KG1 (cell line): ENCODE measurements at regions not wholly inside any gene's neighbourhood (a gene's known extent, or its start where the extent isn't known, plus 50 kb on each side); places are given as distances from the start of the nearest gene placed in this dataset.

Source experiments
- DNase-seq: peaks from one replicate; lab custom pipeline; 2025; lab: John Stamatoyannopoulos, UW

DNA sequence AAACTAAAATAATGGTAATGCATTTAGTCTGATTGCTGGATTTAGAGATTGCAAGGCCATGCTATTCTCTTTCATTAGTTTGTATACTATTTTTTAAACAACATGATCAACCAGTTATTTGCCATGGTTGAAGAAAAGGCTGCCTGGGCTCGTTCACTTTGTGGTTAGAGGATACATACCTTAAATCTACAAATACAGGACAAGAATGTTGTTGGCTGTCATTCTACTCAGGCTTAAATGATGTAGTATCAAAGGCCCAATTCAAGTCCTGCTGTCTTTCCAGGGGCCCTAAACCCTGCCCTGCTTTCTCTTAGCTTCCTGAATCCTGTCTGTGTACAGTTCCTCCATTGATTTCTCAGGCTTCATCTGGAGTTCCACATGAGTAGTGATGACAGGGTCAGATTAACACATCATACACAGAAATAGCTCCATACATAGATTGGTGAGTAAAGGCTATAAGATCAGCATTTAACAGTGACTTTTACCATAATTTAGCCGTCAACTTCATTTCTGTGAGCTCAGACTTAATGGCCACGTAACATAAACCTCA, 114.9 kb upstream of the GPRIN3 start:
- DNase-seq = no peak

- no peak for DNase-seq
These were observed 112.9 kb upstream of the GPRIN3 start for GRCh38 chr4:89420507-89420906.

DNA sequence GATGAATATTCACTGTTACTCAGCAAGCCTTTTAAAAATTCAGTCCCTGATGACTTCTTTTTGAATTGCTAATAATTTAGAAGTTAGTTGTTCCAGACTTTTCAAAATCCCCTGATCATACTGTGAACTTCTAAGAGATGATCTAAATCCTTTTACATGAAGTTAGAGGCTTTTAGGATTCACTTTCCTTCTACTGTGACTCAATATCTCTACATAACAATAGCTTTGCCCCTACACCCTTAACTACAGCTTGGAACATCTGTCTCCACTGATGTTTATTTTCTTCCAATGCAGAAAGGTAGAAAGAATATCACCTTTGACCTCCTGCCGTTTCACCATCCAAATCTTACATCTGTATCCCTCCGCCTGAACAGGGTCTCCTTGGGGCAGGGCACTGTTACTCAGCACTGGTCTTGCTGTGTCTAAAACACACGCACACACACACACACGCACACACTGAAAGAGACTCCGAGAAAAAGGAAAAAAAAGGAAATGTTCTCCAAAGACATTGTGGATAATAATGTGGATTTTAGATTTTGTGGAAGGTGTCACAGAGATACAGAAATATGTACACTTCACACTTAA, 111.6 kb upstream of the GPRIN3 start:
- DNase-seq = no peak

DNA sequence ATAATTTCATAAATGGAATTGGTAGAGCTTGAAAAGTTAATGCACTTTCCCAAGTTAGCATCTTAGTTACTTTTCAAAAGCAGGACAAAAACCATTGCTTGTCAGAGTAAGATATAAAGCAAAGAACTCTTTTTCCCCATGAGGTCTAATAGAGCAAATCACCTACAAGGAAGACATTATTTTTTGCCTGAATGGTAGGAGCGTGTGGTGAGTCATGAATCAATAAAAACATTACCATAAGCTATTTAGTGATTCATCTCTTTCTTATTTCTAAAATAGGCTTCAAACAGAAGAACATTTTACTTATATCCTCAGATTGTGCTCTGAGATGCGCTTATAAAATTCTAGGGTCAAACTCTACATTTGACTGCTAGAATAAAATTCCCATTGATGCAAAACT, 109.4 kb upstream of the GPRIN3 start:
- no peak for DNase-seq

- no peak for DNase-seq
These were observed 105.9 kb upstream of the GPRIN3 start for GRCh38 chr4:89413518-89413917.

DNA sequence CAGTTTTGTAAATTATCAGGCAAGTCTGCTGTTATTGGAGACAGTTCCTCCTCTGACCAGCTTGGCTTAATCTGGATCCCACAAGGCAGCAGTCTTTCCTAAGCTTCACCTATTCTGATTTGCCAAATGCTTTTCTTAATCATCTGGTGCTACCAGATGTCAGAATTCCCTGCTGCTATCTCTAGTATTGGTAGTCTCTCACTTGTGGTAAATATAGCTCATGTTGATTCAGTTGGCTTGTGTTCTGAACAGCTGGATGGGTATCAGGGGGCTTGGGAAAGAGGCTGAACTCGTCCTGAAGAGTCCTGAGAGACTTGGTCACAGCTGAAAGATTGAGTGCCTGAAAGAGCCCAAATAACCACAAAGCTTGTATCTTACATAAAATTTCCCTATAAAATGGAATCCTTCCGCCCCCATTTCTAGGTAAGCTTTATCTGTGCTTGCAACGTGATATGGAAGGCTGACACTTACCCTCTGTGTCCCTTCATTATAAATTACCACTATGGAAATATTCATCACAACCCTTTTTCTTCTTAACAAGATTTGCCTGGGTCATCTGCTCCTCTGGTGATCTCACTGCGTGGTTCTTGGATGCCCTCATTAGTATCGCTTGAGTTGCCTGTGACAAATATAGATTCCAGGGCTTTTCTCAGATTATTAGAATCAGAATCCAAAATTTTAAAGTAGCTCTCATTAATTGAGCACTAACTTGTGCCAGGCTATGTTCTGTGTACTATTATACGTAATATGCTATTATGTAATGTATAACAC, 104.1 kb upstream of the GPRIN3 start:
- no peak for DNase-seq

- no peak for DNase-seq
These were observed 103.1 kb upstream of the GPRIN3 start for GRCh38 chr4:89410687-89411086.

GRCh38 chr4:89404530-89404929, 96.9 kb upstream of the GPRIN3 start:
- DNase-seq = no peak

DNA sequence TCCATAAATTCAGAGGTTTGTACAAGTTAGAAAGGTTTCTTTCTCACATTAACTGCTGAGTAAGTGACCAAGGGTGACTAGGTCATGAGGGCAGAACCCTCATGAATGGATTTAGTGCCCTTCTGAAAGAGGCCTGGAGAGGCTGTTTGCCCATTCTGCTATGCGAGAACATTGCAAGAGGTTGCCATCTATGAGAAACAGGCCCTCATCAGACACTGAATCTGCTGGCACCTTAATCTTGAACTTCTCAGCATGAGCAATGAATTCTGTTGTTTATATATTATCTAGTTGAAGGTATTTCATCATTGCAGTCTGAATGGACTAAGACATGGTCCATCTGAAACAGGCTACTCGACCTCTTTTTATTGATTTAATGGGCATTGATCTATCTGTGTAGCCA, 96.2 kb upstream of the GPRIN3 start:
- no peak for DNase-seq

- DNase-seq = no peak
These were observed 92.9 kb upstream of the GPRIN3 start for GRCh38 chr4:89400287-89401035.

GRCh38 chr4:89398644-89399043, 91.0 kb upstream of the GPRIN3 start:
- no peak for DNase-seq

DNA sequence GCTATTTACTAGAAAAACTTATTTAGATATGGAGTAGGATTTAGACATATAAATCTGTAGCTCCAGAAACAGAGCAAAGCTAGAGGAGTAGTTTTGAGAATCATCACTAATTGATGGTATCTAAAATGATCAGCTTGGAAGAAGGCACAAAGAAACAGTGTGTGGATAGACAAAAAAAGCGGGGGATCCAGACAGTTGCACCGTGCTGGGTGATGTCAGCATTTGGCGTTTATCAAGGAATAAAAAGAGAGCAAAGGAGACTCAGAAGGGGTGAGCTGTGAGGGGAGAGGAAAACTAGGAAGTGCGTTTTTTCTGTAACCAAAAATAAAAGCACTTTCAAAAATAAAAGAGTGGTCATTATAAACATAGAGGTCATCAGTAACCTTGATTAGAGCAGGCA, 90.5 kb upstream of the GPRIN3 start:
- DNase-seq = no peak

DNA sequence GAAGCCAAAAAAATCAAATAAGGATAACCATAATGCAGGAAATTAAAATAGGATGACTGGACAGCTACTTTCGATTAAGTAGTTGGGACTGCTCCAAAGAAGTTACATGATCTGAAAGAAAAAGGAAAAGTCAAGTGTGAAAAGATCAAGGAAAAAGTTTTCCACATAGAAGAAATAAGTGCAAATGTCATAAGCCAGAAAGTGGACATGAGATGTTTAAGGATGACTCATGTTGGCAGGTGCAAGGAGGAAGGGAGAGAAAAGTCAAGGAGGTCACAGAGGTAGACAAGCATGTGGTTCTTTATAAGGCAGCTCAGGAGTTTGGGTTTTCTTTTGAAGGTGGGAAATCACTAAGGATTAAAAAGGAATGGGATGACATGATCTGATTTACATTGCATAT, 89.8 kb upstream of the GPRIN3 start:
- DNase-seq = no peak

DNA sequence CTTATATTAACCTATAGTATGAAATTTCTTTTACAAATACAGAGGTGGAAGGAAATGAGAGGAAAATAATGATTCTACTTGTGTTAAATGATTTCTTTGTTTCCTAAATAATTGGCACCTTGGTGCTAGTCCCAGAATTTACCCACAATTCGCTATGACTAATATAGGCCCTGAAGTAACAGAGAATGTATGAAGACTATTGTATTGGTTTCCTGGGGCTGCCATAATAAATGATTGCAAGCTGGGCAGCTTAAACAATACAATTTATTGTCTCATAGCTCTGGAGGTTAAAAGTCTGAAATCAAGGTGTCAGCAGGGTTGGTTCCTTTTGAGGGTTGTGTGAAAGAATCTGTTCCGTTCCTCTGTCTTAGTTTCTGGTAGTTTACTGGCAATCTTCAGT, 74.8 kb upstream of the GPRIN3 start:
- no peak for DNase-seq

GRCh38 chr4:89380980-89381379, 73.4 kb upstream of the GPRIN3 start:
- DNase-seq = no peak

DNA sequence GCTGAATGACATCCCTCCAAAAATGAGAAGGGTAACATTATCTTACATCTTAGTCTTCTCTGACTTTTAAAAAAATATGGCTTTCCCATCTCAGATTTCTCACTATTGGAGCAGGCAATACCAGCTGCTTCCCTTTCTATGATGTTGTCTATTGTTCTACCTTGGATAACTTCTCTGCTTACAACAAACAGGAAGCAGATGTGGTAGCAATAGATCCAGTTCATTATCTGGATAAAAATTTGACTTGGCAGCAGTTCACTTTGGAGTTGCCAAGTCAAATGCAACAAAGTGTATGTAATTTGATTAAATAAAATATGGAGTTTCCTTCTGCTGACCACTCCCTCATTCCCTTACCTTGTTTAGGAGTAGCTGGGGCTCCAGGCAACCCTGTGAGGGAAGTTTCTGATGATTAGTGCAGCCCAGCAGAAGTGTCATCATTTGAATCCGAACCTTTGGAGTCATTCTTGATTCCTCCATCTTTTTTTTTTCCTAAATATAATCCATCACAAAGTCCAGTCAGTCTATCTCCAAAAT, 72.0 kb upstream of the GPRIN3 start:
- no peak for DNase-seq

DNA sequence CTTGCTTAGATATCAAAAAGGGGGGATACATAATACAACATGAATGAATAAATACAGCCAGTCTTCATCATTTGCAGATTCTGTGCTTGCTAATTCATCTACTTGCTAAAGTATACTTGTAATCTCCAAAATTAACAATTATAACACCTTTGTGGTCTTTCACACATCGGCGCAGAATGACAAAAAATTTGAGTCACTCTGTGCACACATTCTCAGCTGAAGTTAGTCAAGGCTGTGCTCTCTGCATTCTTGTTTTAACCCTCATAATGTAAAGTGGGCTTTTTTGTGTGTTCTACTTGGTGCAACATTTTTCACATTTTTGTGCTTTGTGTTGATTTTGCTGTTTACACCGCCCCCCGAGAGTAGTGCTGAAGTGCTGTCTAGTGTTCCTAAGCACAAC, 65.8 kb upstream of the GPRIN3 start:
- no peak for DNase-seq

DNA sequence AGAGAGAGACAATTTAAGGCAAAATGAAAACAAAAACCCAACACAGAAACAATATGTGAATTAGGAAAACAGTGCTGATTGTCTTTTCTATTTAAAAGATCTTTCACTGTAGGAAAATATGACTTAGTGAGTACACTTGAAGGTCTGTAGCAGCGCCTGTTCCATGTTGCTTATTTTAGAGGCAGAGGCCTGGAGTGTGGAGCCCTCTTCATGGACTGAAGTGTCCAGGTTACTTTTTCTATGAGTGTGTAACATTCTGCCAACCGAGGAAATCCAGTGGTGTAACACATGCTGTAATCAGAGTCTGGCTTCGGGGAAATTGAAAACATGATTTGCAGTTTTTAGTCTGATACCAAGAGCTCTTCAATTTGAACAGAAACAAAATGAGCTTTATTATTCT, 64.0 kb upstream of the GPRIN3 start:
- DNase-seq = no peak

GRCh38 chr4:89369581-89369980, 62.0 kb upstream of the GPRIN3 start:
- no peak for DNase-seq

- DNase-seq = no peak
These were observed 61.3 kb upstream of the GPRIN3 start for GRCh38 chr4:89368861-89369260.

GRCh38 chr4:89365776-89366175, 58.2 kb upstream of the GPRIN3 start:
- DNase-seq = no peak

- DNase-seq = no peak
These were observed 57.8 kb upstream of the GPRIN3 start for GRCh38 chr4:89365375-89365774.

GRCh38 chr4:89364541-89364940, 56.9 kb upstream of the GPRIN3 start:
- no peak for DNase-seq
